PC-3 (cell line): ENCODE measurements at regions not wholly inside any gene's neighbourhood (a gene's known extent, or its start where the extent isn't known, plus 50 kb on each side); places are given as distances from the start of the nearest gene placed in this dataset.

Source experiments
- EZH2 ChIP-seq: fragments of 300-600 bp; sonication (generic); IDR thresholded peaks from one replicate; pipeline ENCODE4 v1.6.1; 2017; ENCODE audit warnings: antibody characterized with exemption, mild to moderate bottlenecking, low read length; ENCODE audit not compliant: unreplicated experiment
- TF ChIP-seq, protein P1 (sequence below): fragments of 300-600 bp; sonication (generic); conservative IDR thresholded peaks from 2 replicates; pipeline ENCODE4 v1.5.1; 2017; ENCODE audit warnings: antibody characterized with exemption, low read depth, mild to moderate bottlenecking, low read length

GRCh38 chr9:120336021-120336752 is 243.8 kb downstream of the CDK5RAP2 start:
- no peak for TF ChIP-seq EZH2
- TF ChIP-seq, protein P1, sequence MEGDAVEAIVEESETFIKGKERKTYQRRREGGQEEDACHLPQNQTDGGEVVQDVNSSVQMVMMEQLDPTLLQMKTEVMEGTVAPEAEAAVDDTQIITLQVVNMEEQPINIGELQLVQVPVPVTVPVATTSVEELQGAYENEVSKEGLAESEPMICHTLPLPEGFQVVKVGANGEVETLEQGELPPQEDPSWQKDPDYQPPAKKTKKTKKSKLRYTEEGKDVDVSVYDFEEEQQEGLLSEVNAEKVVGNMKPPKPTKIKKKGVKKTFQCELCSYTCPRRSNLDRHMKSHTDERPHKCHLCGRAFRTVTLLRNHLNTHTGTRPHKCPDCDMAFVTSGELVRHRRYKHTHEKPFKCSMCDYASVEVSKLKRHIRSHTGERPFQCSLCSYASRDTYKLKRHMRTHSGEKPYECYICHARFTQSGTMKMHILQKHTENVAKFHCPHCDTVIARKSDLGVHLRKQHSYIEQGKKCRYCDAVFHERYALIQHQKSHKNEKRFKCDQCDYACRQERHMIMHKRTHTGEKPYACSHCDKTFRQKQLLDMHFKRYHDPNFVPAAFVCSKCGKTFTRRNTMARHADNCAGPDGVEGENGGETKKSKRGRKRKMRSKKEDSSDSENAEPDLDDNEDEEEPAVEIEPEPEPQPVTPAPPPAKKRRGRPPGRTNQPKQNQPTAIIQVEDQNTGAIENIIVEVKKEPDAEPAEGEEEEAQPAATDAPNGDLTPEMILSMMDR: no peak
